K562 (cell line): ENCODE measurements at regions not wholly inside any gene's neighbourhood (a gene's known extent, or its start where the extent isn't known, plus 50 kb on each side); places are given as distances from the start of the nearest gene placed in this dataset.

Experiments
- ATAC-seq: fragments of 200-7000 bp; cut with Tn5 transposase; 3 replicates; pipeline ENCODE4 v1.9.1; 2020; ENCODE audit warnings: moderate library complexity
- BruUV-seq: library from RNA; stranded (reverse); fragments of 400-500 nt; replicated peaks from 2 replicates; lab custom pipeline; 2021; lab: Mats Ljungman, UMichigan
- CTCF ChIA-PET: fragments of 300-600 bp; formaldehyde crosslinking; extraction: SDS; loops from one replicate; lab custom pipeline; 2021; ENCODE audit warnings: low intra/inter-chr PET ratio; lab: Yijun Ruan, JAX
- POLR2A ChIA-PET: fragments of 300-600, 350-650 bp; sonication (Branson Sonifier 250); formaldehyde crosslinking; extraction: SDS; loops from one replicate; lab custom pipeline; 2021; ENCODE audit warnings: antibody characterized with exemption, inconsistent platforms; lab: Yijun Ruan, JAX
- DNase-seq, 4 experiments: peaks; one replicate each; pipeline versions ENCODE4 v3.0.0 to v3.0.0-alpha.2; 2011 to 2018; ENCODE audit warnings: low spot score in 3 of 4, mixed read lengths in 3 of 4; ENCODE audit errors: extremely low read depth in 1 of 4
- FAIRE-seq: peaks from 2 replicates; lab custom pipeline; 2011; peaks lifted over from hg19 to GRCh38; lab: Jason Lieb, UNC
- H2AFZ ChIP-seq: 2 replicates; pipeline ENCODE4 v1.6.0; 2011; ENCODE audit warnings: low read depth, low read length, control low read depth, inconsistent platforms
- H3K27ac ChIP-seq: fragments of 200-600 bp; 3 replicates; pipeline ENCODE4 v1.8.0; 2011; ENCODE audit warnings: low read depth, mild to moderate bottlenecking, control low read depth, inconsistent platforms, low read length, moderate library complexity, mixed read lengths; ENCODE audit errors: extremely low read depth
- H3K27me3 ChIP-seq, 2 experiments: fragments of 300-600 bp in 1 of 2; 2 replicates in 1 of 2; 3 replicates in 1 of 2; pipeline versions ENCODE4 v1.6.0 to v1.8.0; 2011; ENCODE audit warnings: inconsistent platforms in 2 of 2, low read length in 2 of 2, mild to moderate bottlenecking in 1 of 2, mixed read lengths in 1 of 2, moderate library complexity in 1 of 2; ENCODE audit not compliant: control insufficient read depth in 2 of 2, insufficient read depth in 2 of 2
- H3K36me3 ChIP-seq: fragments of 300-600 bp; 3 replicates; pipeline ENCODE4 v1.8.0; 2011; ENCODE audit warnings: mild to moderate bottlenecking, low read length, inconsistent platforms; ENCODE audit not compliant: control insufficient read depth, insufficient read depth
- H3K4me1 ChIP-seq, 2 experiments: fragments of 200-600 bp in 1 of 2; replicated peaks in 1 of 2; 2 replicates in 1 of 2; 3 replicates in 1 of 2; pipeline versions ENCODE4 v1.5.1 to v1.8.0; 2011; ENCODE audit warnings: inconsistent platforms in 2 of 2, low read length in 2 of 2, mild to moderate bottlenecking in 1 of 2, mixed read lengths in 1 of 2, moderate library complexity in 1 of 2; ENCODE audit not compliant: control insufficient read depth in 2 of 2, insufficient read depth in 2 of 2
- H3K4me2 ChIP-seq: 2 replicates; pipeline ENCODE4 v1.6.1; 2011; ENCODE audit warnings: low read length, control low read depth, inconsistent platforms, mixed read lengths; ENCODE audit not compliant: insufficient read depth
- H3K4me3 ChIP-seq: fragments of 200-600 bp; sonication (generic), shearing (Covaris generic); 2 replicates; pipeline ENCODE4 v1.5.1; 2016; ENCODE audit warnings: control low read depth, inconsistent platforms
- H3K79me2 ChIP-seq: fragments of 200-600 bp; 3 replicates; pipeline ENCODE4 v1.8.0; 2011; ENCODE audit warnings: low read length, inconsistent platforms; ENCODE audit not compliant: control insufficient read depth, insufficient read depth
- H3K9ac ChIP-seq, 2 experiments: 2 replicates each; pipeline versions ENCODE4 v1.6.0 to v1.6.1; 2011; ENCODE audit warnings: low read depth in 2 of 2, low read length in 2 of 2, control low read depth in 1 of 2, inconsistent platforms in 1 of 2, mild to moderate bottlenecking in 1 of 2, mixed read lengths in 1 of 2; ENCODE audit not compliant: insufficient read depth in 1 of 2
- H3K9me1 ChIP-seq: one replicate; pipeline ENCODE4 v1.6.0; 2011; ENCODE audit warnings: inconsistent platforms, mild to moderate bottlenecking, low read length, moderate library complexity; ENCODE audit not compliant: control insufficient read depth, insufficient read depth
- H3K9me3 ChIP-seq: replicated peaks from 2 replicates; pipeline ENCODE4 v1.5.1; 2011; ENCODE audit warnings: low read depth, low read length, inconsistent platforms; ENCODE audit not compliant: control insufficient read depth, insufficient read depth
- H4K20me1 ChIP-seq: replicated peaks from 2 replicates; pipeline ENCODE4 v1.6.1; 2011; ENCODE audit warnings: low read length, inconsistent platforms, mixed read lengths; ENCODE audit not compliant: control insufficient read depth, insufficient read depth
- C11orf30 ChIP-seq: fragments of 450-650 bp; IDR thresholded peaks from 2 replicates; pipeline ENCODE4 v1.6.1; 2016; ENCODE audit warnings: low read depth, mild to moderate bottlenecking
- CBX3 ChIP-seq, 2 experiments: IDR thresholded peaks; 1 replicate in 1 of 2; 2 replicates in 1 of 2; pipeline ENCODE4 v1.6.1; 2012; ENCODE audit warnings: inconsistent platforms in 2 of 2, low read length in 2 of 2, borderline replicate concordance in 1 of 2, control low read depth in 1 of 2
- CCNT2 ChIP-seq: IDR thresholded peaks from 2 replicates; pipeline ENCODE4 v1.6.1; 2011; ENCODE audit warnings: borderline replicate concordance, low read depth, mild to moderate bottlenecking, moderate library complexity, mixed read lengths, low read length; ENCODE audit not compliant: insufficient read length; ENCODE audit errors: extremely low read depth
- GATA2 ChIP-seq: sonication (generic); formaldehyde crosslinking; IDR thresholded peaks from 2 replicates; pipeline ENCODE4 v1.4.0; 2020; ENCODE audit warnings: mild to moderate bottlenecking, missing genetic modification reagents
- NR1H2 ChIP-seq: sonication (generic); formaldehyde crosslinking; IDR thresholded peaks from 2 replicates; pipeline ENCODE4 v1.4.0; 2020; ENCODE audit warnings: mild to moderate bottlenecking, missing genetic modification reagents
- NR3C1 ChIP-seq: sonication (generic); formaldehyde crosslinking; IDR thresholded peaks from 2 replicates; pipeline ENCODE4 v1.8.1; 2022; ENCODE audit warnings: missing genetic modification reagents
- POLR2G ChIP-seq: fragments of 200-400 bp; formaldehyde crosslinking; IDR thresholded peaks from 2 replicates; pipeline ENCODE4 v1.6.1; 2017; ENCODE audit warnings: low read depth, mild to moderate bottlenecking, antibody characterized with exemption, low read length, moderate library complexity
- TCFL5 ChIP-seq: fragments of 250-450 bp; sonication (Bioruptor Pico); conservative IDR thresholded peaks from 2 replicates; pipeline ENCODE4 v1.6.1; 2021; ENCODE audit warnings: mild to moderate bottlenecking, moderate library complexity, matching md5 sums
- ZNF121 ChIP-seq: sonication (generic); formaldehyde crosslinking; conservative IDR thresholded peaks from 2 replicates; pipeline ENCODE4 v1.8.0; 2022; ENCODE audit warnings: missing genetic modification reagents
- ZNF217 ChIP-seq: sonication (generic); formaldehyde crosslinking; IDR thresholded peaks from 2 replicates; pipeline ENCODE4 v1.8.0; 2022; ENCODE audit warnings: mild to moderate bottlenecking, missing genetic modification reagents
- ZNF75A ChIP-seq: fragments of 450-650 bp; formaldehyde crosslinking; IDR thresholded peaks from 2 replicates; pipeline ENCODE4 v1.4.0; 2020; ENCODE audit warnings: mild to moderate bottlenecking
- WGBS: fragments of 100-300 bp; shearing (Covaris generic); methylation state at CpG from one replicate; pipeline ENCODE4 v1.1.6; 2016; ENCODE audit warnings: low coverage, mixed read lengths; ENCODE audit not compliant: insufficient coverage; ENCODE audit errors: missing lambda C conversion rate; 5-methylcytosine and 5-hydroxymethylcytosine counted together
- in situ Hi-C: fragments of 300-500 bp; cut with MboI; formaldehyde crosslinking; loops from 4 replicates; pipeline ENCODE4 v1.15.0; 2018; ENCODE audit warnings: inconsistent platforms, mixed read lengths
- intact Hi-C: fragments of 100-400 bp; cut with micrococcal nuclease; formaldehyde crosslinking; loops from 2 replicates; pipeline ENCODE4 v1.14.2; 2022
- TF ChIP-seq, protein P1 (sequence below): fragments of 450-650 bp; formaldehyde crosslinking; IDR thresholded peaks from 2 replicates; pipeline ENCODE4 v1.4.0; 2020; ENCODE audit warnings: mild to moderate bottlenecking, moderate library complexity
- TF ChIP-seq, protein P2 (sequence below): sonication (generic); formaldehyde crosslinking; IDR thresholded peaks from 2 replicates; pipeline ENCODE4 v1.4.0; 2020; ENCODE audit warnings: mild to moderate bottlenecking, missing genetic modification reagents
- TF ChIP-seq, protein P3 (sequence below): sonication (generic); formaldehyde crosslinking; IDR thresholded peaks from 2 replicates; pipeline ENCODE4 v1.8.0; 2022; ENCODE audit warnings: mild to moderate bottlenecking, low read depth, missing genetic modification reagents
- TF ChIP-seq, protein P4 (sequence below): fragments of 450-650 bp; IDR thresholded peaks from 2 replicates; pipeline ENCODE4 v1.6.1; 2016; ENCODE audit warnings: antibody characterized with exemption

DNA sequence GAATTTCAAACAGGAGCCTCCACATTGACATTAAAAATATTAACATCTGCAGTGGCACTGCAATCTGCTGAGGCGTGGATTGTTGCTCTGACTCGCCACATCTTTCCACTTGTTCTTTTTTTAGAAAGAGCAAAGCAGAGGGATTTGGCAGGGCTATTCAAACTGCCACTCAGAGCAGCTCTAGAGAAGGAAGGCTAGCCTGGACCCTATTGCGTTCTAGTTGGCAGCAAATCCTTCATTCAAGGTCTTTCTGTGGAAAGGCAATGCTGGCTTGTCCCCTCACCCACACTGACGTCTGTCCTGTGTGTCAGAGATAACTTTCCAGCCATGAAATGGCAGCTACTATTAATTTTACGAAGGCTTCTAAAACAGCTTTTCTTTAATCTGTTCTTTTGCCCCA, 483.2 kb upstream of the SGO1 start:
- 4% methylated on average over 5 of the region's 5 CpGs for WGBS
- in situ Hi-C loops, result no loop called here
- Histone ChIP-seq H3K9ac (no peak overlapping the region), H3K9me1 (no peaks in the 10 kb centered on the region), H2AFZ (peak overlapping the region; percentile 55), H3K36me3 (no peaks in the 10 kb centered on the region), H3K27ac (no peak overlapping the region), H4K20me1 (no peaks in the 10 kb centered on the region), H3K9me3 (no peaks in the 10 kb centered on the region), H3K4me3 (no peak overlapping the region), H3K4me1 (no peaks in the 10 kb centered on the region), H3K79me2 (no peaks in the 10 kb centered on the region), H3K4me2 (no peak overlapping the region), H3K27me3 (no peaks in the 10 kb centered on the region)
- intact Hi-C loops, result loop anchor here (10.0 kb wide), 1 partner anchor 324 kb away; no protein-coding TSS in a partner anchor
- peak in 1 of 4 experiments; percentile 28 for DNase-seq
- POLR2A ChIA-PET, result no interaction called here
- no peak for ATAC-seq
- TF ChIP-seq GATA2 (CRISPR knock-in tag) (no peak), ZNF217 (CRISPR knock-in tag) (no peak), CCNT2 (no peak), ZNF121 (CRISPR knock-in tag) (no peak), POLR2G (no peak), NR1H2 (CRISPR knock-in tag) (no peak), TCFL5 (CRISPR knock-in tag) (no peak), ZNF75A (no peak), NR3C1 (CRISPR knock-in tag) (no peak), CBX3 (IDR thresholded peaks at IDR 0.05; ENCODE audit: borderline replicate concordance in 1 of 2, low read length in 2 of 2) (no peak), C11orf30 (no peak)
- TF ChIP-seq, protein P1, sequence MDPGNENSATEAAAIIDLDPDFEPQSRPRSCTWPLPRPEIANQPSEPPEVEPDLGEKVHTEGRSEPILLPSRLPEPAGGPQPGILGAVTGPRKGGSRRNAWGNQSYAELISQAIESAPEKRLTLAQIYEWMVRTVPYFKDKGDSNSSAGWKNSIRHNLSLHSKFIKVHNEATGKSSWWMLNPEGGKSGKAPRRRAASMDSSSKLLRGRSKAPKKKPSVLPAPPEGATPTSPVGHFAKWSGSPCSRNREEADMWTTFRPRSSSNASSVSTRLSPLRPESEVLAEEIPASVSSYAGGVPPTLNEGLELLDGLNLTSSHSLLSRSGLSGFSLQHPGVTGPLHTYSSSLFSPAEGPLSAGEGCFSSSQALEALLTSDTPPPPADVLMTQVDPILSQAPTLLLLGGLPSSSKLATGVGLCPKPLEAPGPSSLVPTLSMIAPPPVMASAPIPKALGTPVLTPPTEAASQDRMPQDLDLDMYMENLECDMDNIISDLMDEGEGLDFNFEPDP, result no peak
- TF ChIP-seq, protein P2, sequence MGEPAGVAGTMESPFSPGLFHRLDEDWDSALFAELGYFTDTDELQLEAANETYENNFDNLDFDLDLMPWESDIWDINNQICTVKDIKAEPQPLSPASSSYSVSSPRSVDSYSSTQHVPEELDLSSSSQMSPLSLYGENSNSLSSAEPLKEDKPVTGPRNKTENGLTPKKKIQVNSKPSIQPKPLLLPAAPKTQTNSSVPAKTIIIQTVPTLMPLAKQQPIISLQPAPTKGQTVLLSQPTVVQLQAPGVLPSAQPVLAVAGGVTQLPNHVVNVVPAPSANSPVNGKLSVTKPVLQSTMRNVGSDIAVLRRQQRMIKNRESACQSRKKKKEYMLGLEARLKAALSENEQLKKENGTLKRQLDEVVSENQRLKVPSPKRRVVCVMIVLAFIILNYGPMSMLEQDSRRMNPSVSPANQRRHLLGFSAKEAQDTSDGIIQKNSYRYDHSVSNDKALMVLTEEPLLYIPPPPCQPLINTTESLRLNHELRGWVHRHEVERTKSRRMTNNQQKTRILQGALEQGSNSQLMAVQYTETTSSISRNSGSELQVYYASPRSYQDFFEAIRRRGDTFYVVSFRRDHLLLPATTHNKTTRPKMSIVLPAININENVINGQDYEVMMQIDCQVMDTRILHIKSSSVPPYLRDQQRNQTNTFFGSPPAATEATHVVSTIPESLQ, result no peak
- TF ChIP-seq, protein P3, sequence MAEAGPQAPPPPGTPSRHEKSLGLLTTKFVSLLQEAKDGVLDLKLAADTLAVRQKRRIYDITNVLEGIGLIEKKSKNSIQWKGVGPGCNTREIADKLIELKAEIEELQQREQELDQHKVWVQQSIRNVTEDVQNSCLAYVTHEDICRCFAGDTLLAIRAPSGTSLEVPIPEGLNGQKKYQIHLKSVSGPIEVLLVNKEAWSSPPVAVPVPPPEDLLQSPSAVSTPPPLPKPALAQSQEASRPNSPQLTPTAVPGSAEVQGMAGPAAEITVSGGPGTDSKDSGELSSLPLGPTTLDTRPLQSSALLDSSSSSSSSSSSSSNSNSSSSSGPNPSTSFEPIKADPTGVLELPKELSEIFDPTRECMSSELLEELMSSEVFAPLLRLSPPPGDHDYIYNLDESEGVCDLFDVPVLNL (CRISPR knock-in tag), result no peak
- TF ChIP-seq, protein P4, sequence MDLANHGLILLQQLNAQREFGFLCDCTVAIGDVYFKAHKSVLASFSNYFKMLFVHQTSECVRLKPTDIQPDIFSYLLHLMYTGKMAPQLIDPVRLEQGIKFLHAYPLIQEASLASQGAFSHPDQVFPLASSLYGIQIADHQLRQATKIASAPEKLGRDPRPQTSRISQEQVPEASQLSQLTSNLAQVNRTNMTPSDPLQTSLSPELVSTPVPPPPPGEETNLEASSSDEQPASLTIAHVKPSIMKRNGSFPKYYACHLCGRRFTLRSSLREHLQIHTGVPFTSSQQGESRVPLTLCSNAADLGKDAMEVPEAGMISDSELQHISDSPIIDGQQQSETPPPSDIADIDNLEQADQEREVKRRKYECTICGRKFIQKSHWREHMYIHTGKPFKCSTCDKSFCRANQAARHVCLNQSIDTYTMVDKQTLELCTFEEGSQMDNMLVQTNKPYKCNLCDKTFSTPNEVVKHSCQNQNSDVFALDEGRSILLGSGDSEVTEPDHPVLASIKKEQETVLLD, result no peak
- no peak for FAIRE-seq
- CTCF ChIA-PET, result no interaction called here
- no TSS peak for BruUV-seq
